ENCODE measurements at regions not wholly inside any gene's neighbourhood (a gene's known extent, or its start where the extent isn't known, plus 50 kb on each side); places are given as distances from the start of the nearest gene placed in this dataset.

GRCh38 chr4:85420831-85421230 lies 54.1 kb upstream of the ARHGAP24 start:
- no peaks in the 10 kb centered on the region for H3K36me3 ChIP-seq (ENCODE audit: insufficient read depth, low read length)
- no peaks in the 10 kb centered on the region for H3K9me3 ChIP-seq (ENCODE audit: control insufficient read depth, insufficient read depth, low read length)
- H3K4me1 ChIP-seq (ENCODE audit: insufficient read depth, low read length), result no peaks in the 10 kb centered on the region
- H3K9ac ChIP-seq (ENCODE audit: low read depth, low read length), result no peak overlapping the region

GRCh38 chr4:85423431-85423830 lies 51.5 kb upstream of the ARHGAP24 start:
- Histone ChIP-seq H3K9ac (ENCODE audit: low read depth, low read length) (no peak overlapping the region), H3K4me1 (ENCODE audit: insufficient read depth, low read length) (no peaks in the 10 kb centered on the region), H3K9me3 (ENCODE audit: control insufficient read depth, insufficient read depth, low read length) (no peaks in the 10 kb centered on the region), H3K36me3 (ENCODE audit: insufficient read depth, low read length) (no peaks in the 10 kb centered on the region)
